GM12875 (cell line): ENCODE measurements at regions not wholly inside any gene's neighbourhood (a gene's known extent, or its start where the extent isn't known, plus 50 kb on each side); places are given as distances from the start of the nearest gene placed in this dataset.

Experiments used
- H3K4me3 ChIP-seq: one replicate; pipeline ENCODE4 v1.5.1; 2011; ENCODE audit warnings: low read depth, low read length, control low read depth
- TF ChIP-seq, protein P1 (sequence below): IDR thresholded peaks from 2 replicates; pipeline ENCODE4 v1.5.1; 2011; ENCODE audit warnings: low read depth, mild to moderate bottlenecking, control low read depth, inconsistent platforms, low read length, moderate library complexity, borderline replicate concordance; ENCODE audit not compliant: insufficient read depth

DNA sequence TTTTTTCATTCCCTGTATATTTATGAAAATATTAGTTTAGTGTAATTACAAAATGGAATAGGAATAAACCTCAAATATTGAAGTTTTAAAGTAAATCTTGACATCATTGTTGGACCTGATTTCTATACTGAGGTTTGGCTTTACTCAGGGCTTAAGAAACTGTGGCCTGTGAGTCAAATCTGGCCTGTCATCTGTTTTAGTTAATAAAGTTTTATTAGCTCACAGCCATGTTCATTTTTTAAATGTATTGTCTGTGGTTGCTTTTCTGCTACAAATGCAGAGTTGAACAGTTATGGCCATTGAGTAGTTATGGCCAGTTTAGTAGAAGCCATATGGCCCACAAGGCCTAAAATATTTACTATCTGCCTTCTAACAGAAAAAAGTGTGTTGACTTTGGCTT is 80.7 kb downstream of the DIPK2A start:
- TF ChIP-seq, protein P1, sequence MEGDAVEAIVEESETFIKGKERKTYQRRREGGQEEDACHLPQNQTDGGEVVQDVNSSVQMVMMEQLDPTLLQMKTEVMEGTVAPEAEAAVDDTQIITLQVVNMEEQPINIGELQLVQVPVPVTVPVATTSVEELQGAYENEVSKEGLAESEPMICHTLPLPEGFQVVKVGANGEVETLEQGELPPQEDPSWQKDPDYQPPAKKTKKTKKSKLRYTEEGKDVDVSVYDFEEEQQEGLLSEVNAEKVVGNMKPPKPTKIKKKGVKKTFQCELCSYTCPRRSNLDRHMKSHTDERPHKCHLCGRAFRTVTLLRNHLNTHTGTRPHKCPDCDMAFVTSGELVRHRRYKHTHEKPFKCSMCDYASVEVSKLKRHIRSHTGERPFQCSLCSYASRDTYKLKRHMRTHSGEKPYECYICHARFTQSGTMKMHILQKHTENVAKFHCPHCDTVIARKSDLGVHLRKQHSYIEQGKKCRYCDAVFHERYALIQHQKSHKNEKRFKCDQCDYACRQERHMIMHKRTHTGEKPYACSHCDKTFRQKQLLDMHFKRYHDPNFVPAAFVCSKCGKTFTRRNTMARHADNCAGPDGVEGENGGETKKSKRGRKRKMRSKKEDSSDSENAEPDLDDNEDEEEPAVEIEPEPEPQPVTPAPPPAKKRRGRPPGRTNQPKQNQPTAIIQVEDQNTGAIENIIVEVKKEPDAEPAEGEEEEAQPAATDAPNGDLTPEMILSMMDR = no peak
- no peak overlapping the region for H3K4me3 ChIP-seq

DNA sequence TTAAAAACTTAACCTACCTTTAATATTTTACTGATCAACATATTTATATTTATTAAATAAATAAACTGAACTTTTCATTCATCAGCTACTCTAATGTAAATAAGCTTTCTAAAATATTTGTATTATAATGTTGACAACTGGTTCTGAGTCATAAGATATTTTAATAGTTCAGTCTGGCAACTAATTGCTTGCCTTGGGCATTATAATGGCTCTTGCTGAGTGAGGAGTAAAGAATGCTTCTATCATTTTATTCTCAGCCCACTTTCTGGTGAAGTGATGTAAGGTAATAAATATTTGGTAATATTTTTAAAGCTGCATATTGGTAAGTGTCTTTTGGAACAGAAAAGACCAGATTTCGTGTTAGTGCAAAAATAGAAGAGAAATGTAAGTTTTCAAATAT is 81.5 kb downstream of the DIPK2A start:
- H3K4me3 ChIP-seq = no peak overlapping the region
- TF ChIP-seq, protein P1 = no peak

DNA sequence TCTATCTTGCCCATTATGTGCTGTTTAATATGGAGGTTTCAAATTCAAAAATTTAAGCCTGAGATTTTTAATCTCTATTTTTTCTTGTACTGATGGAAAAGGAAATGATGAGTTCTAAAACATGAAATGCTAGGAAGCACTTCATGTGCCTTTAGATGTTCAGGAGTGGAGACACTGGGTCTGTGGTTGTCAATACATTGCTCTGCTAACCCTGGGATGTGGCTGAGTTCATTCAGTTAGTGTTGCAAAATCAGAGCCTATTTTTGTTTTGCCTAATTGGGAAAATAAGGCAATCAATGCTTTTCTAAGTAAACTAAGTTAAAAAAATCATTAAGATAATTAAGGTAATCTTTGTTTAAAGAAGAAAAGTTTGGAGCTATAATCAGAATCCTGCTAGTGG is 83.1 kb downstream of the DIPK2A start:
- TF ChIP-seq, protein P1 = no peak

DNA sequence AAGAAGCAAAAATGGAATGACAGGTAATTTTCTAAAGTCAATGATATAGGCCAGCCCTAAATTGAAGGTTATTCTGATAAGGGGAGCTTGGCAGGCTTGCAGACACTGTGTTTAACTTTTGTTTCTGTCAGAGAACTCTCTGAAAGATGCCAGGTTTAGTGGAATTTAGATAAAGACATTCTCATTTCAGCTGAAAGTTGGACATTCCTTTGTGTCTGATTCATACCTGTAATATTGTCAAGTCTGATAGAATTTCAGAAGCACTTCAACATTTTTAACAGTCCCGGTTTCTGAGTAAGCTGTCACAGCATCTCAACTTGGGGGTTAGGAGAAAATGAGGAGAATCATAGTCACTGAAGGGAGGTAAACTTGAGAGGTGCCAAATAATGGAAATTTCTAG is 84.0 kb downstream of the DIPK2A start:
- no peak overlapping the region for H3K4me3 ChIP-seq
- TF ChIP-seq, protein P1 = no peak

More for the DNA sequence above, 83.1 kb downstream of the DIPK2A start:
- H3K4me3 ChIP-seq = no peak overlapping the region

DNA sequence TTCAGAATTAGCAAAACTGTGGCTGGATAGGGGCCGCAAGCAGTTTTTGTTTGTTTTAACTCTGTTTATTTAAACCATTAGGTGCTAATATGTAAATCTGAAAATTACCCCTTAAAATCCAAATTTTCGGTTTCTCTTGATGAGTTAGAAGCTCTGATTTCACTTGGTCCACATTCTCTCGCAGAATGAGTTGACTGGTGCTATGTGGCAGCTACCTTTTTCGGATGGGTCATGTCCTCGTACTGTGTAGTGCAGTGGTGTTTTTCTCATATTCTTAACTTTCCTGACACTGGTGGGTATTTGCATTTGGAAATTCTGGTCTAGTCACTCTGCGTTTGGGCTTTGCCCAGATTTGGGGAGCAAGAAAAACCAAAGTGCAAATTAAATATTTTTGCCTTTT is 87.1 kb downstream of the DIPK2A start:
- H3K4me3 ChIP-seq = no peak overlapping the region
- TF ChIP-seq, protein P1 = no peak

DNA sequence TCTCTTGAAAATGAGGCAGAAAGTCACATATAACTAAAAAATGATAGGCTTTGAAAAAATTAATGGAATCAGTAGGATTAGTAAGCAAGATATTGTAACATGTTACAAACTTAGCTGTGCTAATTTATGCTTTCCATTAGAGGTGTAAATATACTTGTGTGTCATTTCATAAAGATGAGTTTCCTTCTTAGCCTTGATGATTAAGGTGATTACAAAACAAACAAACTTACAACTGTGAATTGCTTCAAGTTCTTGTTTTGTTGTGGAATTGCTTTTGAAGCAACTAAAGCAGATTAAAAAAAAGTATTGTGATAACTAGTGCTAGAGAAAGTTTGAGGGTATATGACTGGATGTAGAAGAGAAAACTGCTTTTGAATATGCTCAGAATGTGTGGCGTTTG is 87.9 kb downstream of the DIPK2A start:
- H3K4me3 ChIP-seq = no peak overlapping the region
- TF ChIP-seq, protein P1 = no peak

DNA sequence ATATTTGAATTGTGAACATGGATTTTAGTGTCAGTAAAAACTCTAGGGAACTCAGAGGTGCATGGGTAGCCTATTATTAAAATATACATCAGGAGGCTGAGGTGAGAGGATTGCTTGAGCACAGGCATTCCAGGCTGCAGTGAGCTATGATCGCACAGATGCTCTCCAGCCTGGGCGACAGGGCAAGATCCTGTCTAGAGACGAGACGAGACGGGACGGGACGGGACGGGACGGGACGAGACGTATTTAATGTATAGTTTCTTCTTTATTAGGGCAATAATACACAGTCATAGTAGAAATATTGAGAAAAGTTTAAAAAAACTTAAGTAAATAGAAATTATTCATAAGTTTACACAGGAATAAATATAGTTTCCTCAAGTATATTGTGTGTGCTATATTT is 89.3 kb downstream of the DIPK2A start:
- H3K4me3 ChIP-seq = no peak overlapping the region
- TF ChIP-seq, protein P1 = no peak
